GM23338 (cell line): ENCODE measurements at regions not wholly inside any gene's neighbourhood (a gene's known extent, or its start where the extent isn't known, plus 50 kb on each side); places are given as distances from the start of the nearest gene placed in this dataset.

Experiments used
- ATAC-seq: fragments of 200-7000 bp; cut with Tn5 transposase; 3 replicates; pipeline ENCODE4 v1.9.1; 2020
- DNase-seq: peaks from one replicate; pipeline ENCODE4 v3.0.0-alpha.2; 2015; ENCODE audit warnings: low spot score
- H2AFZ ChIP-seq: fragments of 200-600 bp; sonication (generic); 2 replicates; pipeline ENCODE4 v1.8.0; 2016; ENCODE audit warnings: antibody characterized with exemption, mild to moderate bottlenecking, moderate library complexity
- H3F3A ChIP-seq: fragments of 200-600 bp; sonication (generic); replicated peaks from 2 replicates; pipeline ENCODE4 v1.8.0; 2017; ENCODE audit warnings: antibody characterized with exemption, mixed run types, low read depth
- H3K27ac ChIP-seq: fragments of 200-600 bp; sonication (generic); 2 replicates; pipeline ENCODE4 v1.6.1; 2016; ENCODE audit warnings: low read depth
- H3K27me3 ChIP-seq: fragments of 200-600 bp; sonication (generic); 2 replicates; pipeline ENCODE4 v1.8.0; 2016; ENCODE audit warnings: mild to moderate bottlenecking, mixed run types, moderate library complexity; ENCODE audit not compliant: insufficient read depth
- H3K36me3 ChIP-seq: fragments of 200-600 bp; sonication (generic); 2 replicates; pipeline ENCODE4 v1.8.0; 2016; ENCODE audit warnings: mild to moderate bottlenecking; ENCODE audit not compliant: insufficient read depth
- H3K4me1 ChIP-seq: fragments of 200-600 bp; sonication (generic); 2 replicates; pipeline ENCODE4 v1.8.0; 2016; ENCODE audit warnings: mild to moderate bottlenecking, moderate library complexity; ENCODE audit not compliant: insufficient read depth
- H3K4me2 ChIP-seq: fragments of 200-600 bp; sonication (generic); 2 replicates; pipeline ENCODE4 v1.7.1; 2017; ENCODE audit warnings: mixed run types
- H3K4me3 ChIP-seq: fragments of 200-600 bp; sonication (generic); 2 replicates; pipeline ENCODE4 v1.6.1; 2016; ENCODE audit warnings: mixed run types
- H3K79me2 ChIP-seq: fragments of 200-600 bp; sonication (generic); replicated peaks from 2 replicates; pipeline ENCODE4 v1.8.0; 2017; ENCODE audit warnings: mild to moderate bottlenecking; ENCODE audit not compliant: insufficient read depth
- H3K9me2 ChIP-seq: fragments of 200-600 bp; sonication (generic); 2 replicates; pipeline ENCODE4 v1.8.0; 2017; ENCODE audit not compliant: insufficient read depth
- H4K20me1 ChIP-seq: fragments of 200-600 bp; sonication (generic); replicated peaks from 2 replicates; pipeline ENCODE4 v1.8.0; 2017; ENCODE audit warnings: mild to moderate bottlenecking; ENCODE audit not compliant: insufficient read depth
- H3K27ac Mint-ChIP-seq: 2 replicates; pipeline ENCODE4 v1.8.0; 2020; ENCODE audit warnings: inconsistent platforms, mild to moderate bottlenecking, moderate library complexity, mixed read lengths
- H3K27me3 Mint-ChIP-seq: 3 replicates; pipeline ENCODE4 v1.8.0; 2022; ENCODE audit warnings: low read depth, mild to moderate bottlenecking, moderate library complexity, mixed read lengths, inconsistent platforms; ENCODE audit not compliant: insufficient read depth, poor library complexity
- H3K36me3 Mint-ChIP-seq: 3 replicates; pipeline ENCODE4 v1.8.0; 2021; ENCODE audit warnings: low read depth, mild to moderate bottlenecking, inconsistent platforms, moderate library complexity, mixed read lengths
- H3K4me1 Mint-ChIP-seq: 3 replicates; pipeline ENCODE4 v1.8.0; 2020; ENCODE audit warnings: mild to moderate bottlenecking, inconsistent platforms, mixed read lengths
- H3K4me3 Mint-ChIP-seq: 3 replicates; pipeline ENCODE4 v1.8.0; 2021; ENCODE audit warnings: moderate library complexity, mild to moderate bottlenecking, inconsistent platforms, mixed read lengths
- H3K9me3 Mint-ChIP-seq: 3 replicates; pipeline ENCODE4 v1.8.0; 2020; ENCODE audit warnings: moderate library complexity, mild to moderate bottlenecking, inconsistent platforms, mixed read lengths
- EZH2phosphoT487 ChIP-seq: fragments of 200-600 bp; sonication (generic); IDR thresholded peaks from one replicate; pipeline ENCODE4 v1.8.1; 2018; ENCODE audit warnings: antibody characterized with exemption; ENCODE audit not compliant: unreplicated experiment
- ZNF114 ChIP-seq: fragments of 250-450 bp; sonication (Bioruptor Pico); IDR thresholded peaks from 2 replicates; pipeline ENCODE4 v1.5.0; 2020; ENCODE audit warnings: mild to moderate bottlenecking, moderate library complexity
- TF ChIP-seq, protein P1 (sequence below): fragments of 250-450 bp; sonication (Bioruptor Pico); IDR thresholded peaks from 2 replicates; pipeline ENCODE4 v1.5.0; 2020; ENCODE audit warnings: mild to moderate bottlenecking, moderate library complexity

GRCh38 chr10:3612183-3613001, 172.6 kb downstream of the KLF6 start (continued):
- TF ChIP-seq, protein P1, sequence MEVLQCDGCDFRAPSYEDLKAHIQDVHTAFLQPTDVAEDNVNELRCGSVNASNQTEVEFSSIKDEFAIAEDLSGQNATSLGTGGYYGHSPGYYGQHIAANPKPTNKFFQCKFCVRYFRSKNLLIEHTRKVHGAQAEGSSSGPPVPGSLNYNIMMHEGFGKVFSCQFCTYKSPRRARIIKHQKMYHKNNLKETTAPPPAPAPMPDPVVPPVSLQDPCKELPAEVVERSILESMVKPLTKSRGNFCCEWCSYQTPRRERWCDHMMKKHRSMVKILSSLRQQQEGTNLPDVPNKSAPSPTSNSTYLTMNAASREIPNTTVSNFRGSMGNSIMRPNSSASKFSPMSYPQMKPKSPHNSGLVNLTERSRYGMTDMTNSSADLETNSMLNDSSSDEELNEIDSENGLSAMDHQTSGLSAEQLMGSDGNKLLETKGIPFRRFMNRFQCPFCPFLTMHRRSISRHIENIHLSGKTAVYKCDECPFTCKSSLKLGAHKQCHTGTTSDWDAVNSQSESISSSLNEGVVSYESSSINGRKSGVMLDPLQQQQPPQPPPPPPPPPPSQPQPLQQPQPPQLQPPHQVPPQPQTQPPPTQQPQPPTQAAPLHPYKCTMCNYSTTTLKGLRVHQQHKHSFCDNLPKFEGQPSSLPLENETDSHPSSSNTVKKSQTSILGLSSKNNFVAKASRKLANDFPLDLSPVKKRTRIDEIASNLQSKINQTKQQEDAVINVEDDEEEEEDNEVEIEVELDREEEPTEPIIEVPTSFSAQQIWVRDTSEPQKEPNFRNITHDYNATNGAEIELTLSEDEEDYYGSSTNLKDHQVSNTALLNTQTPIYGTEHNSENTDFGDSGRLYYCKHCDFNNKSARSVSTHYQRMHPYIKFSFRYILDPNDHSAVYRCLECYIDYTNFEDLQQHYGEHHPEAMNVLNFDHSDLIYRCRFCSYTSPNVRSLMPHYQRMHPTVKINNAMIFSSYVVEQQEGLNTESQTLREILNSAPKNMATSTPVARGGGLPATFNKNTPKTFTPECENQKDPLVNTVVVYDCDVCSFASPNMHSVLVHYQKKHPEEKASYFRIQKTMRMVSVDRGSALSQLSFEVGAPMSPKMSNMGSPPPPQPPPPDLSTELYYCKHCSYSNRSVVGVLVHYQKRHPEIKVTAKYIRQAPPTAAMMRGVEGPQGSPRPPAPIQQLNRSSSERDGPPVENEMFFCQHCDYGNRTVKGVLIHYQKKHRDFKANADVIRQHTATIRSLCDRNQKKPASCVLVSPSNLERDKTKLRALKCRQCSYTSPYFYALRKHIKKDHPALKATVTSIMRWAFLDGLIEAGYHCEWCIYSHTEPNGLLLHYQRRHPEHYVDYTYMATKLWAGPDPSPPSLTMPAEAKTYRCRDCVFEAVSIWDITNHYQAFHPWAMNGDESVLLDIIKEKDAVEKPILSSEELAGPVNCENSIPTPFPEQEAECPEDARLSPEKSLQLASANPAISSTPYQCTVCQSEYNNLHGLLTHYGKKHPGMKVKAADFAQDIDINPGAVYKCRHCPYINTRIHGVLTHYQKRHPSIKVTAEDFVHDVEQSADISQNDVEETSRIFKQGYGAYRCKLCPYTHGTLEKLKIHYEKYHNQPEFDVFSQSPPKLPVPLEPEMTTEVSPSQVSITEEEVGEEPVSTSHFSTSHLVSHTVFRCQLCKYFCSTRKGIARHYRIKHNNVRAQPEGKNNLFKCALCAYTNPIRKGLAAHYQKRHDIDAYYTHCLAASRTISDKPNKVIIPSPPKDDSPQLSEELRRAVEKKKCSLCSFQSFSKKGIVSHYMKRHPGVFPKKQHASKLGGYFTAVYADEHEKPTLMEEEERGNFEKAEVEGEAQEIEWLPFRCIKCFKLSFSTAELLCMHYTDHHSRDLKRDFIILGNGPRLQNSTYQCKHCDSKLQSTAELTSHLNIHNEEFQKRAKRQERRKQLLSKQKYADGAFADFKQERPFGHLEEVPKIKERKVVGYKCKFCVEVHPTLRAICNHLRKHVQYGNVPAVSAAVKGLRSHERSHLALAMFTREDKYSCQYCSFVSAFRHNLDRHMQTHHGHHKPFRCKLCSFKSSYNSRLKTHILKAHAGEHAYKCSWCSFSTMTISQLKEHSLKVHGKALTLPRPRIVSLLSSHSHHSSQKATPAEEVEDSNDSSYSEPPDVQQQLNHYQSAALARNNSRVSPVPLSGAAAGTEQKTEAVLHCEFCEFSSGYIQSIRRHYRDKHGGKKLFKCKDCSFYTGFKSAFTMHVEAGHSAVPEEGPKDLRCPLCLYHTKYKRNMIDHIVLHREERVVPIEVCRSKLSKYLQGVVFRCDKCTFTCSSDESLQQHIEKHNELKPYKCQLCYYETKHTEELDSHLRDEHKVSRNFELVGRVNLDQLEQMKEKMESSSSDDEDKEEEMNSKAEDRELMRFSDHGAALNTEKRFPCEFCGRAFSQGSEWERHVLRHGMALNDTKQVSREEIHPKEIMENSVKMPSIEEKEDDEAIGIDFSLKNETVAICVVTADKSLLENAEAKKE (CRISPR knock-in tag), result no peak
- TF ChIP-seq EZH2phosphoT487, result no peak

DNA sequence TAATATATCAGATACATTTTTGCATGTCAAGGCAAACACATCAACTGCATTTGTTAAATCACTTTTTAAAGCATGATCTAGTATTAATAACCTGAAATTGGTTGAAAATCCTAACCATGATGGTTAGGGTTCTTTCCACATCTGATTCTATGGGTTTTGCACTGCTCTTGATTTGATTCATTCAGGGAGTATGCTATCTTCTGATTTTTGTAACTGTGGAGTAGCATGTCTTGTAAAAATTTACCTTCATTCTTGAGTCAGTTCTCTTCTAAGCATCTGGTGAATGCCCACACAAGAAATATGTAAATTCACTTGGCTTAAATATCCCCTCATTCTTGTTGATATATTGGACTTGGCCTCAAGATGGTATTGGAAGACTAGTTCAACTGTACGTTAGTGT, 178.7 kb downstream of the KLF6 start:
- TF ChIP-seq ZNF114 (CRISPR knock-in tag), result no peak
- no peak for ATAC-seq
- no peak overlapping the region for H3K27ac ChIP-seq
- H4K20me1 ChIP-seq, result no peaks in the 10 kb centered on the region
- no peak overlapping the region for H3K4me2 ChIP-seq
- H3K79me2 ChIP-seq, result no peaks in the 10 kb centered on the region
- H3K4me3 ChIP-seq, result no peak overlapping the region
- Mint-ChIP-seq H3K4me3 (no peak overlapping the region), H3K27ac (no peak overlapping the region), H3K27me3 (no peaks in the 10 kb centered on the region), H3K4me1 (no peaks in the 10 kb centered on the region), H3K36me3 (peaks cover 12% of the 10 kb centered on the region), H3K9me3 (peaks cover 32% of the 10 kb centered on the region)
- H2AFZ ChIP-seq, result no peak overlapping the region
- no peaks in the 10 kb centered on the region for H3K27me3 ChIP-seq
- H3K36me3 ChIP-seq, result peaks cover 7% of the 10 kb centered on the region; the same call in 1 of the 2 replicates
- DNase-seq, result no peak
- no peaks in the 10 kb centered on the region for H3F3A ChIP-seq
- no peaks in the 10 kb centered on the region for H3K9me2 ChIP-seq
- H3K4me1 ChIP-seq, result no peaks in the 10 kb centered on the region
